ENCODE measurements at regions not wholly inside any gene's neighbourhood (a gene's known extent, or its start where the extent isn't known, plus 50 kb on each side); places are given as distances from the start of the nearest gene placed in this dataset.

- Mint-ChIP-seq H3K9me3 (peaks cover 0 to 2% (median 0%) of the 10 kb centered on the region in 8 donors), H3K27me3 (peaks cover 1 to 8% of the 10 kb centered on the region in 2 donors), H3K4me3 (no peak overlapping the region), H3K27ac (no peak overlapping the region), H3K4me1 (peaks cover 0 to 3% (median 0%) of the 10 kb centered on the region in 4 donors), H3K36me3 (no peaks in the 10 kb centered on the region)
- Histone ChIP-seq H3K27ac (ENCODE audit: low read depth, low read length) (no peak overlapping the region), H3K36me3 (ENCODE audit: insufficient read depth, low read length) (no peaks in the 10 kb centered on the region), H3K4me1 (ENCODE audit: insufficient read depth, low read length) (no peaks in the 10 kb centered on the region), H3K9me3 (ENCODE audit: control insufficient read depth in 1 of 2, low read length in 2 of 2) (no peaks in the 10 kb centered on the region), H3K4me3 (ENCODE audit: low read length in 2 of 2) (no peak overlapping the region), H3K27me3 (ENCODE audit: insufficient read depth, low read length) (no peaks in the 10 kb centered on the region)
- POLR2A ChIA-PET (ENCODE audit: partially characterized antibody) = no interaction called here
- intact Hi-C loops (cut with micrococcal nuclease) = no loop called here
- DNase-seq = no peak
- CTCF ChIA-PET (ENCODE audit: partially characterized antibody) = no interaction called here
These were observed 128.7 kb upstream of the TSHZ2 start for GRCh38 chr20:52843425-52843824.

- Histone ChIP-seq H3K4me3 (ENCODE audit: low read length in 2 of 2) (no peak overlapping the region), H3K4me1 (ENCODE audit: insufficient read depth, low read length) (no peaks in the 10 kb centered on the region), H3K36me3 (ENCODE audit: insufficient read depth, low read length) (no peaks in the 10 kb centered on the region), H3K9me3 (ENCODE audit: control insufficient read depth in 1 of 2, low read length in 2 of 2) (no peaks in the 10 kb centered on the region), H3K27ac (ENCODE audit: low read depth, low read length) (no peak overlapping the region), H3K27me3 (ENCODE audit: insufficient read depth, low read length) (no peaks in the 10 kb centered on the region)
- DNase-seq = no peak
- H3K36me3 Mint-ChIP-seq = no peaks in the 10 kb centered on the region
- H3K27me3 Mint-ChIP-seq = peaks cover 0 to 3% of the 10 kb centered on the region in 2 donors
- peaks cover 0 to 3% (median 0%) of the 10 kb centered on the region in 4 donors for H3K4me1 Mint-ChIP-seq
- H3K9me3 Mint-ChIP-seq = peaks cover 0 to 4% (median 0%) of the 10 kb centered on the region in 8 donors
- intact Hi-C loops (cut with micrococcal nuclease) = no loop called here
- POLR2A ChIA-PET (ENCODE audit: partially characterized antibody) = no interaction called here
- CTCF ChIA-PET (ENCODE audit: partially characterized antibody) = no interaction called here
- no peak overlapping the region for H3K4me3 Mint-ChIP-seq
- H3K27ac Mint-ChIP-seq = no peak overlapping the region
These were observed 131.2 kb upstream of the TSHZ2 start for GRCh38 chr20:52841003-52841402.

GRCh38 chr20:52840041-52840440 lies 132.1 kb upstream of the TSHZ2 start:
- no peak overlapping the region for H3K4me3 Mint-ChIP-seq
- Histone ChIP-seq H3K4me1 (ENCODE audit: insufficient read depth, low read length) (no peaks in the 10 kb centered on the region), H3K4me3 (ENCODE audit: low read length in 2 of 2) (no peak overlapping the region), H3K36me3 (ENCODE audit: insufficient read depth, low read length) (no peaks in the 10 kb centered on the region), H3K27me3 (ENCODE audit: insufficient read depth, low read length) (no peaks in the 10 kb centered on the region), H3K27ac (ENCODE audit: low read depth, low read length) (no peak overlapping the region), H3K9me3 (ENCODE audit: control insufficient read depth in 1 of 2, low read length in 2 of 2) (no peaks in the 10 kb centered on the region)
- intact Hi-C loops (cut with micrococcal nuclease) = no loop called here
- peaks cover 0 to 3% of the 10 kb centered on the region in 2 donors for H3K27me3 Mint-ChIP-seq
- ChIA-PET POLR2A (ENCODE audit: partially characterized antibody) (no interaction called here), CTCF (ENCODE audit: partially characterized antibody) (no interaction called here)
- peaks cover 0 to 2% (median 0%) of the 10 kb centered on the region in 4 donors for H3K4me1 Mint-ChIP-seq
- H3K9me3 Mint-ChIP-seq = peaks cover 0 to 4% (median 0%) of the 10 kb centered on the region in 8 donors
- H3K36me3 Mint-ChIP-seq = no peaks in the 10 kb centered on the region
- no peak for DNase-seq
- H3K27ac Mint-ChIP-seq = no peak overlapping the region

- no peak for DNase-seq
- intact Hi-C loops (cut with micrococcal nuclease) = no loop called here
- CTCF ChIA-PET (ENCODE audit: partially characterized antibody) = no interaction called here
- POLR2A ChIA-PET (ENCODE audit: partially characterized antibody) = no interaction called here
- H3K4me1 ChIP-seq (ENCODE audit: insufficient read depth, low read length) = no peaks in the 10 kb centered on the region
- H3K36me3 ChIP-seq (ENCODE audit: insufficient read depth, low read length) = no peaks in the 10 kb centered on the region
- H3K27ac ChIP-seq (ENCODE audit: low read depth, low read length) = no peak overlapping the region
- no peaks in the 10 kb centered on the region for H3K27me3 ChIP-seq (ENCODE audit: insufficient read depth, low read length)
- H3K27me3 Mint-ChIP-seq = peaks cover 0 to 3% of the 10 kb centered on the region in 2 donors
- H3K9me3 ChIP-seq (ENCODE audit: control insufficient read depth in 1 of 2, low read length in 2 of 2) = no peaks in the 10 kb centered on the region
- peaks cover 0 to 4% (median 0%) of the 10 kb centered on the region in 8 donors for H3K9me3 Mint-ChIP-seq
- no peak overlapping the region for H3K4me3 Mint-ChIP-seq
- no peaks in the 10 kb centered on the region for H3K36me3 Mint-ChIP-seq
- no peak overlapping the region for H3K27ac Mint-ChIP-seq
- H3K4me3 ChIP-seq (ENCODE audit: low read length in 2 of 2) = no peak overlapping the region
- no peaks in the 10 kb centered on the region for H3K4me1 Mint-ChIP-seq
These were observed 133.5 kb upstream of the TSHZ2 start for GRCh38 chr20:52838510-52839241.

- Histone ChIP-seq H3K36me3 (ENCODE audit: insufficient read depth, low read length) (no peaks in the 10 kb centered on the region), H3K27ac (ENCODE audit: low read depth, low read length) (no peak overlapping the region), H3K4me3 (ENCODE audit: low read length in 2 of 2) (no peak overlapping the region), H3K27me3 (ENCODE audit: insufficient read depth, low read length) (no peaks in the 10 kb centered on the region), H3K9me3 (ENCODE audit: control insufficient read depth in 1 of 2, low read length in 2 of 2) (no peaks in the 10 kb centered on the region), H3K4me1 (ENCODE audit: insufficient read depth, low read length) (no peaks in the 10 kb centered on the region)
- peaks cover 0 to 4% (median 0%) of the 10 kb centered on the region in 8 donors for H3K9me3 Mint-ChIP-seq
- no peaks in the 10 kb centered on the region for H3K36me3 Mint-ChIP-seq
- H3K27ac Mint-ChIP-seq = no peak overlapping the region
- H3K27me3 Mint-ChIP-seq = peaks cover 0 to 3% of the 10 kb centered on the region in 2 donors
- H3K4me1 Mint-ChIP-seq = no peaks in the 10 kb centered on the region
- H3K4me3 Mint-ChIP-seq = no peak overlapping the region
- ChIA-PET POLR2A (ENCODE audit: partially characterized antibody) (no interaction called here), CTCF (ENCODE audit: partially characterized antibody) (no interaction called here)
- intact Hi-C loops (cut with micrococcal nuclease) = no loop called here
- no peak for DNase-seq
These were observed 134.8 kb upstream of the TSHZ2 start for GRCh38 chr20:52837378-52837777.

GRCh38 chr20:52833901-52834300 lies 138.3 kb upstream of the TSHZ2 start:
- Mint-ChIP-seq H3K9me3 (peaks cover 2 to 10% (median 5%) of the 10 kb centered on the region in 8 donors), H3K27ac (no peak overlapping the region), H3K27me3 (peaks cover 0 to 2% of the 10 kb centered on the region in 2 donors), H3K4me1 (no peaks in the 10 kb centered on the region), H3K36me3 (no peaks in the 10 kb centered on the region), H3K4me3 (no peak overlapping the region)
- no peaks in the 10 kb centered on the region for H3K27me3 ChIP-seq (ENCODE audit: insufficient read depth, low read length)
- intact Hi-C loops (cut with micrococcal nuclease) = no loop called here
- DNase-seq = no peak
- no peak overlapping the region for H3K4me3 ChIP-seq (ENCODE audit: low read length in 2 of 2)
- ChIA-PET CTCF (ENCODE audit: partially characterized antibody) (no interaction called here), POLR2A (ENCODE audit: partially characterized antibody) (no interaction called here)
- H3K9me3 ChIP-seq (ENCODE audit: control insufficient read depth in 1 of 2, low read length in 2 of 2) = no peaks in the 10 kb centered on the region
- no peaks in the 10 kb centered on the region for H3K4me1 ChIP-seq (ENCODE audit: insufficient read depth, low read length)
- no peak overlapping the region for H3K27ac ChIP-seq (ENCODE audit: low read depth, low read length)
- no peaks in the 10 kb centered on the region for H3K36me3 ChIP-seq (ENCODE audit: insufficient read depth, low read length)

GRCh38 chr20:52832151-52832774 lies 139.9 kb upstream of the TSHZ2 start:
- no peak overlapping the region for H3K4me3 ChIP-seq (ENCODE audit: low read length in 2 of 2)
- ChIA-PET CTCF (ENCODE audit: partially characterized antibody) (no interaction called here), POLR2A (ENCODE audit: partially characterized antibody) (no interaction called here)
- H3K4me1 ChIP-seq (ENCODE audit: insufficient read depth, low read length) = no peaks in the 10 kb centered on the region
- no peak overlapping the region for H3K27ac ChIP-seq (ENCODE audit: low read depth, low read length)
- intact Hi-C loops (cut with micrococcal nuclease) = no loop called here
- Mint-ChIP-seq H3K27ac (no peak overlapping the region), H3K36me3 (no peaks in the 10 kb centered on the region), H3K4me3 (no peak overlapping the region), H3K27me3 (peaks cover 0 to 5% of the 10 kb centered on the region in 2 donors), H3K4me1 (no peaks in the 10 kb centered on the region), H3K9me3 (peaks cover 2 to 13% (median 5%) of the 10 kb centered on the region in 8 donors)
- H3K9me3 ChIP-seq (ENCODE audit: control insufficient read depth in 1 of 2, low read length in 2 of 2) = no peaks in the 10 kb centered on the region
- DNase-seq = no peak
- no peaks in the 10 kb centered on the region for H3K27me3 ChIP-seq (ENCODE audit: insufficient read depth, low read length)
- no peaks in the 10 kb centered on the region for H3K36me3 ChIP-seq (ENCODE audit: insufficient read depth, low read length)
